HG03571 (cell line): ENCODE measurements at regions not wholly inside any gene's neighbourhood (a gene's known extent, or its start where the extent isn't known, plus 50 kb on each side); places are given as distances from the start of the nearest gene placed in this dataset.
"Not testable (repeated sequence)": the region's sequence is repeated elsewhere in the genome, so short reads cannot be mapped to it uniquely, and the experiment has no call there.

Experiments
- ATAC-seq: cut with Tn5 transposase; IDR thresholded peaks from one replicate; pipeline ENCODE4 v1.9.1; 2021; ENCODE audit not compliant: unreplicated experiment

DNA sequence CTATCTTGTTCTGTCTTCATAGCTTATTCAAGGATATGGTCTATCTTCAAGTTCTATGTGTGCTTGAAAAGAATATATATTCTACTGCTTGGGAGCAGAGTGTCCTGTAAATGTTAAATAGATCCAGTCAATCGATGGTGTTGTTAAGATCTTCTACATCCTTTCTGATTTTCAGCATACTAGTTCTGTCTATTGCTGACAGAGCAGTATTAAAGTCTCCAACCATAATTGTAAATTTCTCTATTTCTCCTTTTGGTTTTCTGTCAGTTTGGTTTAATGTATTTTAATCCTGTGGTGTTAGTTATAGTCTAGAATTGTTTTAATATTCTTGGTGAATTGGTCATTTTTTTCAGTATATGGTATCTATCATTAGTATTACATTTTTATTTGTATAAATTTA is 124.0 kb upstream of the COX7C start:
- ATAC-seq, result no peak

GRCh38 chr5:86500947-86501346 is 116.8 kb upstream of the COX7C start:
- no peak for ATAC-seq

- no peak for ATAC-seq
These were observed 110.2 kb upstream of the COX7C start for GRCh38 chr5:86507574-86507973.

GRCh38 chr5:86510330-86510915 is 107.3 kb upstream of the COX7C start:
- ATAC-seq, result not testable (repeated sequence)

DNA sequence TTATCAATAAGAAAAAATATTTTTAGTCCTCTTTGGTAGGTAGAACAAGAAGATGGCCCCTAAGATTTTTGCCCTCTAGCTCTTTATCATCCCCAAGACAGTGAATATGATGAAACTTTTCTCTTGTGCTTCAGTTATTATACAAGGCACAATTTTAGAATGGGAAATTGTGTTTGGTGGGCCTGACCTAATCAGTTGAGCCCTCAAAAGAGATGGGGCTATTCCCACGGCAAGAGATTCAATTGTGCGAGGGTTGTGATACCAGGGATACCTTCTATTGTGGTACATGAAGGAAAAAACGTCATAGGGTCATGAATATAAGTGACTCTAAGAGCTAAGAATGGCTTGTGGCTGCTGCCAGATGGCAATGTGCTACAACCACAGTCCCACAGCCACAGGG is 94.0 kb upstream of the COX7C start:
- no peak for ATAC-seq

- ATAC-seq, result no peak
These were observed 92.1 kb upstream of the COX7C start for GRCh38 chr5:86525622-86526021.

- ATAC-seq, result no peak
These were observed 90.9 kb upstream of the COX7C start for GRCh38 chr5:86526811-86527348.

GRCh38 chr5:86532429-86532828 is 85.3 kb upstream of the COX7C start:
- ATAC-seq, result no peak

GRCh38 chr5:86536396-86536795 is 81.3 kb upstream of the COX7C start:
- ATAC-seq, result no peak

DNA sequence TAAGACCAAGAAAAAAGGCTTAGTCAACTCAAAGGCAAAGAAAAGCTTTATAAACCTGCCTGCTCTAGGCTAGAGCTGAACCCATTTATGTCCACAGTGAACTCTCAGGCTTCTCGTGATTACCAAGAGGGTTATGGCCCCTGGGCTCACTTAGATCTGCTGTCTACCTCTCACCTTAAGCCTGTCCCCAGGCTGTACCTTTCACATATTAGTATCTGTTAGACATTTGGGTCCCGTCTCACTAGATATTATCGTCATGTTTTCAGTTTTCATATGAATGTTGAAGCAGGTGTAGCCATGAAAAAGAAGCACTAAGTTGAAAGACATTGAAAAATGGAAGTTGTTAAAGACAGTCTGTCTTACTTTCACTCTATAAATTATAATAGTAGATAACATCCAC is 75.2 kb upstream of the COX7C start:
- no peak for ATAC-seq

GRCh38 chr5:86546044-86546443 is 71.7 kb upstream of the COX7C start:
- ATAC-seq, result no peak

- ATAC-seq, result no peak
These were observed 71.2 kb upstream of the COX7C start for GRCh38 chr5:86546582-86546981.

- ATAC-seq, result no peak
These were observed 63.1 kb upstream of the COX7C start for GRCh38 chr5:86554638-86555037.

DNA sequence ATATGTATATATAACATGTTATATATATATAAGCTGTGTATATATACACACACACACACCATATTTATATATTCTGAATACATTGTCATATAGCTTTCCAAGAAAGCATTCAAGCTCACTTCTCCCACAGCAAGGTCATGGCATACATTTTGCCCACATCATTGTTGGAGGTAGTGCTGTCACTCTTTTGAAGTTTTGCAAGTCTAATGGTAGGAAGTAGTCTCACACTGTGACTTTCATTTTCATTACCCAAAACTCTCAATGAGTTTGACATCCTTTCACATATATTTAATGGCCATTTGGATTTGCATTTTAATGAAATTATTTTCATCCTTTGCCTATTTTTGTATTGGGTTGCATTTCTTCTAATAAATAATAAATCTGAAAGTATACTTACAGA is 59.8 kb upstream of the COX7C start:
- no peak for ATAC-seq

- peak; percentile 91 for ATAC-seq
These were observed 52.4 kb upstream of the COX7C start for GRCh38 chr5:86565197-86565789.

GRCh38 chr5:86566030-86566429 is 51.7 kb upstream of the COX7C start:
- not testable (repeated sequence) for ATAC-seq
